ENCODE measurements at regions not wholly inside any gene's neighbourhood (a gene's known extent, or its start where the extent isn't known, plus 50 kb on each side); places are given as distances from the start of the nearest gene placed in this dataset.
A peak's percentile ranks its signal among the peaks of the same experiment; 100 is the strongest.
"Not testable (repeated sequence)": the region's sequence is repeated elsewhere in the genome, so short reads cannot be mapped to it uniquely, and the experiment has no call there.

- H3K9me3 Mint-ChIP-seq = peaks cover 2% of the 10 kb centered on the region
- H3K27me3 Mint-ChIP-seq = no peaks in the 10 kb centered on the region
- peaks cover 2% of the 10 kb centered on the region for H3K4me1 Mint-ChIP-seq
- H3K4me3 Mint-ChIP-seq = no peak overlapping the region
- CTCF ChIA-PET = interaction anchor here (1.9 kb wide), 1 partner anchor 11 kb away, joined by 6 read pairs; no protein-coding TSS in a partner anchor
- H3K36me3 Mint-ChIP-seq (ENCODE audit: low read depth) = no peaks in the 10 kb centered on the region
- DNase-seq = no peak
- no peak overlapping the region for H3K27ac Mint-ChIP-seq
- POLR2A ChIA-PET = no interaction called here
Observed at GRCh38 chr4:189200353-189200752, 740.3 kb upstream of the FRG1 start.

DNA sequence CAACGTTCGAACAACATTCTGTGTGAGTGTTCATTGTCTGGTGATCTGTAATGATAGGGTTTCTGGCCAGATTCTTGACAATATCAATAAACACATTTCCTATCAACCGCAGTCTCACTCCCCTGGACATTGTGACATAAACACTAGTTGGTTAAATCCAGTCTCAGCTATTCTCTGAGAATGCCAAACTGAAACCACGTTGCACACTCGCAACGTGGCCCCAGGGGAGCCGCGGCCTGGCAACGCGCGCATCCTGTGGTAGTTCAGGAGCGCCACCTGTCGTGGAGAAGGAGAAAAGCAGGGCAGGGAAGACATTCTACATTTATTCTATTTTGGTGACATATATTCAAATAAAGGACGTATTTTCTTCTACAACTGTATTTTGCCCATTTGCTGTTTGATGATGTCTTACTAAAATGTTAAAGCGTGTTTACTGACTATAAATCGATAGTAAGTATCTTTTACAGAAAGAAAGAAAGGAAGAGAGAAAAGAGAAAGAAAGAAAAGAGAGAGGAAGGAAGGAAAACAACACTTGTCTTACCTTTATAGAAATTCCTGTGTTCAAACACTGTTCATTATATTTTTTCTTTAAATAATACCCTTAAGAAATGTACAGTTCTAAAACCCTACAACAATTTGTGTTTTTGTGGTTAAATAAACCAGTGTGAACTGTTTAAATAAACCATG lies 738.3 kb upstream of the FRG1 start:
- peaks cover 2% of the 10 kb centered on the region for H3K4me1 Mint-ChIP-seq
- no peak overlapping the region for H3K4me3 Mint-ChIP-seq
- CTCF ChIA-PET = interaction anchor here (1.0 to 1.9 kb wide), 4 partner anchors 10 to 17 kb away, joined by 3 to 6 read pairs (median 4); no protein-coding TSS in a partner anchor
- no peak overlapping the region for H3K27ac Mint-ChIP-seq
- DNase-seq = peak; percentile 23
- no peaks in the 10 kb centered on the region for H3K36me3 Mint-ChIP-seq (ENCODE audit: low read depth)
- peaks cover 2% of the 10 kb centered on the region for H3K9me3 Mint-ChIP-seq
- POLR2A ChIA-PET = no interaction called here
- no peaks in the 10 kb centered on the region for H3K27me3 Mint-ChIP-seq

DNA sequence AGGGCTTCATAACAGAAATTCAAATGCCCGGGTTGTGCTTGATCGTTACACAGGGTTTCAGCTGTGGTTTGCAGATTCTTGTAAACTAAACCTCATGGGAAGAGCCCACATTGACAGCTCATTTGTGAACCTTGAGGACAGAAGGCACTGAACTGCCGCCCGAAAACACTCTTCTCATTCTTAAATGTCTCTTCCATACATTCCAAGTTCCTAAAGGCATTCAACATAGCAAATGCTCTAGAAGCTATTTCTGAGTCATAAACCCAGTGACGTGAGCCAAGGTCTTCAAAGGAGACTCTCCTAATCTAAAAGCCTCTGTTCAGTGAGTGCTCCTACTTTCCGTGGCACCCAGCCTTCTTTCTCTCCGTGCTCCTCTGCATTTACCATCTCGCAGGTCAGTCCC lies 737.8 kb upstream of the FRG1 start:
- Mint-ChIP-seq H3K4me3 (no peak overlapping the region), H3K4me1 (peaks cover 2% of the 10 kb centered on the region), H3K27me3 (no peaks in the 10 kb centered on the region), H3K36me3 (ENCODE audit: low read depth) (no peaks in the 10 kb centered on the region), H3K27ac (no peak overlapping the region), H3K9me3 (peaks cover 2% of the 10 kb centered on the region)
- DNase-seq = no peak
- CTCF ChIA-PET = interaction anchor here (1.0 kb wide), 1 partner anchor 16 kb away, joined by 3 read pairs; no protein-coding TSS in a partner anchor
- POLR2A ChIA-PET = no interaction called here

DNA sequence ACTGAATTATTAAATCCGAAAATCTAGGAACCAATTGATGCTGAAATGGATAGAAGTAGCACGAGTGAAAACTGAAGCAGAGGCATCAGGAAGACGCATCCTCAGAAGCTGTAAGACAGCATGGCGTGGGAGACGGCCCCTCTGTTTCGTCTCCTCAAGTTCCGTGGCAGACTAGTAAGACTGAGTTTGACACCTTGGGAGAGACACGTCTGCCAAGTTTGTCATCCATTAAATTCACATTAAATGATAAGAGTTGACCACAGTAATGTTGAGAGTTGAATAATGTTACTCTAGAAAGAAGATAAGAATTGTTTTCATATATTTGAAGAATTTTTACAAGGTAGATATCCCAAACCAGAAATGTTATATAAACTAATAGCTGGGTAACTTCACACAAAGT lies 736.1 kb upstream of the FRG1 start:
- POLR2A ChIA-PET = no interaction called here
- H3K36me3 Mint-ChIP-seq (ENCODE audit: low read depth) = no peaks in the 10 kb centered on the region
- H3K4me1 Mint-ChIP-seq = peaks cover 2% of the 10 kb centered on the region
- no peak overlapping the region for H3K4me3 Mint-ChIP-seq
- DNase-seq = no peak
- CTCF ChIA-PET = interaction anchor here (1.2 kb wide), 1 partner anchor 589 kb away, joined by 3 read pairs; no protein-coding TSS in a partner anchor
- H3K27me3 Mint-ChIP-seq = no peaks in the 10 kb centered on the region
- no peaks in the 10 kb centered on the region for H3K9me3 Mint-ChIP-seq
- no peak overlapping the region for H3K27ac Mint-ChIP-seq

DNA sequence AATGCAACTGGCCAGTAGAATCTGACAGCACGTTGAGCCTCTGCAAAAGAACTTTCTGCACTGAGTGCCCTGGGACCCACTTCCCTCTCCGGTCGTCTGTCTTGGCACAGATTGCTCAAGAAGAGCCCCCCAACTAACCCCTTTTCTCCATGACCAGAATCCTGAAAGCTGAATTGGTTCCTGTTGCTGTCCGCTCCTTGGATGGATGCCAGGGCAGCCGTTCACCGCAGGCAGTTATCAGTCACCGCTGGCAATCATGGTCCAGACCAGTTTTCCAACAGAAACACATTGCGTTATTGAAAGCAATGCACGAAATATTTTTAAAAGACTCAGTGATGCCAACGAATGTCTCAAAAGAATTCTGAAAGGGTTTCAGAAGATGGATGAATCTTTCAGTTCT lies 733.7 kb upstream of the FRG1 start:
- Mint-ChIP-seq H3K27me3 (no peaks in the 10 kb centered on the region), H3K4me3 (no peak overlapping the region), H3K27ac (no peak overlapping the region), H3K4me1 (peaks cover 2% of the 10 kb centered on the region), H3K36me3 (ENCODE audit: low read depth) (no peaks in the 10 kb centered on the region), H3K9me3 (no peaks in the 10 kb centered on the region)
- ChIA-PET CTCF (no interaction called here), POLR2A (no interaction called here)
- no peak for DNase-seq

DNA sequence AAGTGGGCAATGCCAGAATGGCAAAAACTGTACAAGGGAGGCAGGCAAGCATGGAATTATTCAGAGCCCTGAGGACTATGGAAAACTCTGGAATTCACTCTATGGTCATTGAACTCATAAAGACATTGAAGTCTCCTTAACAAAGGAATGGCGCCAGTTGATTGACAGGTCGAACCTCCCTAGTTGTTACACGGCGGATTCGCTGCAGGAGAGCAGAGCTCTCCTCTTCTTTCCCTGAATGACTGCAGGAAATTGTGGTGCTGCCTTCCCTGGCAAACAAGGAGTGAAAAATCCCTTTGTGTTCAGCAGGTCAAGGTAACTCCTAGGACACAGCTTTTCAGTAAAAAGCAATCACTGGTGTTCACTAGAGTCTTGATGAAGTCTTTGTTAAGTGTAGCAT lies 732.8 kb upstream of the FRG1 start:
- no peaks in the 10 kb centered on the region for H3K27me3 Mint-ChIP-seq
- ChIA-PET POLR2A (no interaction called here), CTCF (no interaction called here)

GRCh38 chr4:189215574-189215973 lies 725.1 kb upstream of the FRG1 start:
- Mint-ChIP-seq H3K9me3 (peaks cover 2% of the 10 kb centered on the region), H3K4me3 (no peak overlapping the region)
- CTCF ChIA-PET = no interaction called here

More for the DNA sequence above, 732.8 kb upstream of the FRG1 start:
- no peak overlapping the region for H3K27ac Mint-ChIP-seq
- DNase-seq = no peak
- no peaks in the 10 kb centered on the region for H3K4me1 Mint-ChIP-seq
- no peaks in the 10 kb centered on the region for H3K36me3 Mint-ChIP-seq (ENCODE audit: low read depth)
- H3K9me3 Mint-ChIP-seq = no peaks in the 10 kb centered on the region
- no peak overlapping the region for H3K4me3 Mint-ChIP-seq

GRCh38 chr4:189221691-189222090 lies 719.0 kb upstream of the FRG1 start:
- peaks cover 4% of the 10 kb centered on the region for H3K9me3 Mint-ChIP-seq
- ChIA-PET POLR2A (no interaction called here), CTCF (no interaction called here)
- H3K4me1 Mint-ChIP-seq = no peaks in the 10 kb centered on the region
- H3K27me3 Mint-ChIP-seq = no peaks in the 10 kb centered on the region
- H3K27ac Mint-ChIP-seq = no peak overlapping the region
- H3K36me3 Mint-ChIP-seq (ENCODE audit: low read depth) = no peaks in the 10 kb centered on the region
- no peak overlapping the region for H3K4me3 Mint-ChIP-seq
- DNase-seq = no peak

More at GRCh38 chr4:189215574-189215973, 725.1 kb upstream of the FRG1 start:
- H3K4me1 Mint-ChIP-seq = no peaks in the 10 kb centered on the region
- no peak for DNase-seq
- no peak overlapping the region for H3K27ac Mint-ChIP-seq
- no peaks in the 10 kb centered on the region for H3K27me3 Mint-ChIP-seq
- POLR2A ChIA-PET = no interaction called here
- no peaks in the 10 kb centered on the region for H3K36me3 Mint-ChIP-seq (ENCODE audit: low read depth)

DNA sequence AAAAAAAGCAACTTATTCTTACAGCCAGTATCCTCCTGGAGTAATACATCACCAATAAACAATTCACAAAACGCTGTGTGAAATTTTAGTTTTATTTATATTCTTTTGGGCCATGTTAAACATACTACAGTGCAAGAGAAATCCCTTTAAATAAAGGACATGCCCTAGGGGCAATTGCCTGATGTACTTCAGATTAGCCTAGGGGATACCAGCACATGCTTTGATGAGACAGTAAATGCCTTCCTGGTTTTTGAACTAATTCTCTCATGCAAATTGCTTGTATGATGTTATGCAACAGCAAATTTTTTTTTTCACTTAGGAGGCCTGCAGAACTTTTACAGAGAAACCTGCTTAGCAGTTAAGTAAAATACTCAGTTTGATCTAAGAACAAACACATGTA lies 711.9 kb upstream of the FRG1 start:
- Mint-ChIP-seq H3K4me3 (no peak overlapping the region), H3K4me1 (no peaks in the 10 kb centered on the region), H3K27me3 (no peaks in the 10 kb centered on the region), H3K36me3 (ENCODE audit: low read depth) (no peaks in the 10 kb centered on the region), H3K27ac (no peak overlapping the region), H3K9me3 (peaks cover 5% of the 10 kb centered on the region)
- CTCF ChIA-PET = no interaction called here
- no peak for DNase-seq
- POLR2A ChIA-PET = no interaction called here

- POLR2A ChIA-PET = no interaction called here
- no peak for DNase-seq
- no peak overlapping the region for H3K4me3 Mint-ChIP-seq
- no peak overlapping the region for H3K27ac Mint-ChIP-seq
- CTCF ChIA-PET = no interaction called here
- no peaks in the 10 kb centered on the region for H3K27me3 Mint-ChIP-seq
- H3K36me3 Mint-ChIP-seq (ENCODE audit: low read depth) = no peaks in the 10 kb centered on the region
- H3K9me3 Mint-ChIP-seq = peaks cover 10% of the 10 kb centered on the region
- H3K4me1 Mint-ChIP-seq = no peaks in the 10 kb centered on the region
Observed at GRCh38 chr4:189232274-189232673, 708.4 kb upstream of the FRG1 start.

- H3K4me1 Mint-ChIP-seq; DNase-seq; H3K27me3 Mint-ChIP-seq; H3K36me3 Mint-ChIP-seq (ENCODE audit: low read depth); H3K4me3 Mint-ChIP-seq; H3K27ac Mint-ChIP-seq; POLR2A ChIA-PET; CTCF ChIA-PET: not testable (repeated sequence)
- peaks cover 10% of the 10 kb centered on the region for H3K9me3 Mint-ChIP-seq
Observed at GRCh38 chr4:189233754-189234153, 706.9 kb upstream of the FRG1 start.

DNA sequence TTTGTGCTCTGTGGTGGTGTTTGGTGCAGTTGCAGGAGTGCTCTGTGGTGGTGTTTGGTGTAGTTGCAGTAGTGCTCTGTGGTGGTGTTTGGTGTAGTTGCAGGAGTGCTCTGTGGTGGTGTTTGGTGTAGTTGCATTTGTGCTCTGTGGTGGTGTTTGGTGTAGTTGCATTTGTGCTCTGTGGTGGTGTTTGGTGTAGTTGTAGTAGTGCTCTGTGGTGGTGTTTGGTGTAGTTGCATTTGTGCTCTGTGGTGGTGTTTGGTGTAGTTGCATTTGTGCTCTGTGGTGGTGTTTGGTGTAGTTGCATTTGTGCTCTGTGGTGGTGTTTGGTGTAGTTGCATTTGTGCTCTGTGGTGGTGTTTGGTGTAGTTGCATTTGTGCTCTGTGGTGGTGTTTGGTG lies 705.7 kb upstream of the FRG1 start:
- H3K9me3 Mint-ChIP-seq = peaks cover 10% of the 10 kb centered on the region
- H3K27ac Mint-ChIP-seq; POLR2A ChIA-PET; H3K36me3 Mint-ChIP-seq (ENCODE audit: low read depth); CTCF ChIA-PET; H3K4me1 Mint-ChIP-seq; H3K4me3 Mint-ChIP-seq; H3K27me3 Mint-ChIP-seq: not testable (repeated sequence)
- peak; percentile 19 for DNase-seq

DNA sequence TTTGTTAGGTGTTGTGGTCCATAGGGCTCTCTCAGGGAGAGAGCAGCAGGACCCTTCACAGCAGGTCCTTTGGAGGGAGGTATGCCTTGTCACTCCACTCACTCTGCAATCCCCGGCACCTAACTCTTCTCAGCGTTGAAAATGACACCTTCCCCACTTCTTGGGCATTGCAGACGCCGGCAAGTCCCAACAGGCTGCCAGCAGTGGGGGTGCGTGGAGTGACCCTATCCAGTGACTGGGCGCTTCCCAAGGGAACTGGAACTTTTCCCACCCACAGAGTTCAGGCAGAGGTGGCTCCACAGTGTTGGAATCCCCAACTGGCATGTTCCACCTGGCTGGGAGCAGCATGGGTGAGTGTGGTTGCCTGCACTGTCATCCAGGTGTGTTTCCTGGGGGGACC lies 705.1 kb upstream of the FRG1 start:
- Mint-ChIP-seq H3K27ac (no peak overlapping the region), H3K27me3 (no peaks in the 10 kb centered on the region), H3K9me3 (peaks cover 10% of the 10 kb centered on the region), H3K36me3 (ENCODE audit: low read depth) (no peaks in the 10 kb centered on the region), H3K4me3 (no peak overlapping the region), H3K4me1 (no peaks in the 10 kb centered on the region)
- ChIA-PET POLR2A (no interaction called here), CTCF (no interaction called here)
- DNase-seq = no peak

DNA sequence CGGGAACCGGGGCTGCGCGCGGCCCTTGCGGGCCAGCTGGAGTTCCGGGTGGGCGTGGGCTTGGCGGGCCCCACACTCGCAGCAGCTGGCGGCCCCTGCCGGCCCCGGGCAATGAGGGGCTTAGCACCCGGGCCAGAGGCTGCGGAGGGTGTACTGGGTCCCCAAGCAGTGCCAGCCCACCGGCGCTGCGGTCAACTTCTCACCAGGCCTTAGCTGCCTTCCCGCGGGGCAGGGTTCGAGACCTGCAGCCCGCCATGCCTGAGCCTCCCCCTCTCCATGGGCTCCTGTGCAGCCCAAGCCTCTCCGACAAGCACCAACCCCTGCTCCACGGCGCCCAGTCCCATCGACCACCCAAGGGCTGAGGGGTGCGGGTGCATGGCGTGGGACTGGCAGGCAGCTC lies 704.4 kb upstream of the FRG1 start:
- H3K4me1 Mint-ChIP-seq; POLR2A ChIA-PET; CTCF ChIA-PET; DNase-seq; H3K27me3 Mint-ChIP-seq; H3K36me3 Mint-ChIP-seq (ENCODE audit: low read depth); H3K27ac Mint-ChIP-seq; H3K4me3 Mint-ChIP-seq: not testable (repeated sequence)
- H3K9me3 Mint-ChIP-seq = peaks cover 10% of the 10 kb centered on the region

All from activated CD4-positive, alpha-beta memory T cell treated with anti-CD3 and anti-CD28 coated beads, Interleukin-2, amount 10 ng/mL, durations not matched to agents 7 days and 5 days (primary cell).